ENCODE measurements at regions not wholly inside any gene's neighbourhood (a gene's known extent, or its start where the extent isn't known, plus 50 kb on each side); places are given as distances from the start of the nearest gene placed in this dataset.

GRCh38 chr9:73219985-73220626, 68.4 kb downstream of the ANXA1 start:
- in situ Hi-C loops (cut with MboI; ENCODE audit: low pct_unique_long_range_greater_than_20kb, low sequenced_read_pairs) = no loop called here
- no peak for DNase-seq

GRCh38 chr9:73223594-73223993, 71.9 kb downstream of the ANXA1 start:
- no peak for DNase-seq
- in situ Hi-C loops (cut with MboI; ENCODE audit: low pct_unique_long_range_greater_than_20kb, low sequenced_read_pairs) = no loop called here

- DNase-seq = no peak
- in situ Hi-C loops (cut with MboI; ENCODE audit: low pct_unique_long_range_greater_than_20kb, low sequenced_read_pairs) = no loop called here
Observed at GRCh38 chr9:73229543-73229942, 77.9 kb downstream of the ANXA1 start.

DNA sequence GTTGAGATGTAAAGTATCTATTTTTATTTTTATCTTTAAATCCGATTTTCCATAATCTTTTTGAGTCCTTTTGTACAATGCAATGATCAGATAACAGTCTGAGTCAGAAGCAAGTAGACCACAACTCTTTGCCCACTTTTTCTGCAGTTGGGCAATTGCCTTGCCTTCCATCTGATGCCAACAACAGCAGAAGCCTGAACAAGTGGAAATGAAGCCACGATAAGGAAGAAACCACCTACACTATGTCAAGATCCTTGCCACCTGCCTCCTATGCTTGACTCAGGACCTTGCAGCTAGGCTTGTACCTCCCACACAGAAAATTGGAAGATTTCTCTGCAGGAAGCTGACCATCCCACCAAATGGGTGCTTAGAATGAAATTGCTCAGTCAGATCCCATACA, 78.6 kb downstream of the ANXA1 start:
- no peak for DNase-seq
- in situ Hi-C loops (cut with MboI; ENCODE audit: low pct_unique_long_range_greater_than_20kb, low sequenced_read_pairs) = no loop called here

DNA sequence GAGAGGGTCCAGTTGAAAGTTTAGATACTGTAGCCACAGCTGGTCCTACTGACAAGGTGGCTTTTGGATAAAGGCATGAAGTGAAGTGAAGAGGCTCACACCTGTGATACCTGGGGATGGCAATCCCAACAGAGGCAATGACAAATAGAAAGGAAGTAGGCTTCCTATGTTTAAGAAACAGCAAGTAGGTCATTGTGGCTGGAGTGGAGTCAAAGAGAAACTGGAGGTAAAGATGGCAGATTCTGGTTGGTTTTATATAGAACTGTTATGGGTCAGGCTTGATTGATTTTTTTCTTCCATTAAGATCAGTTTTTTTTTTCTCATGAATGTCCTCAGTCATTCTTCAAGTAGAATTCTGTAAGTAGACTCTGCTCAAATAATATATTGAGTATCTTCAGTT, 79.5 kb downstream of the ANXA1 start:
- DNase-seq = no peak
- in situ Hi-C loops (cut with MboI; ENCODE audit: low pct_unique_long_range_greater_than_20kb, low sequenced_read_pairs) = no loop called here

- in situ Hi-C loops (cut with MboI; ENCODE audit: low pct_unique_long_range_greater_than_20kb, low sequenced_read_pairs) = no loop called here
- DNase-seq = no peak
Observed at GRCh38 chr9:73233359-73234007, 81.8 kb downstream of the ANXA1 start.

DNA sequence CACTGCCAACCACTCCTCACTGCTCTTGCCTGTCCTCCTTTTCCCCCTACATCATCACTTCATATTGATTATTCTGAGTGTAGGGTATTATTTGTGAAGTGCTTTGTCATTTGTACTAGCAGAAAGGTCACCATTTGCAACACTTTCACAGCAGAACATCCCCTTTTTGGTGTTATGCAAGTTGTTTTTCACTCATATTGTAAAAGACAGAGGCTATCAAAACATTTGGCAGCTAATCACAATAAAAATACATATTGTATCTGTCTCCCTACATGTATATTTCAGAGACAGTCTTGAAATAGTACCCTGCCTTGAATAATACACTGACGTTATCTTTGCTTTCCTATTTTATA, 82.3 kb downstream of the ANXA1 start:
- in situ Hi-C loops (cut with MboI; ENCODE audit: low pct_unique_long_range_greater_than_20kb, low sequenced_read_pairs) = no loop called here
- DNase-seq = no peak

DNA sequence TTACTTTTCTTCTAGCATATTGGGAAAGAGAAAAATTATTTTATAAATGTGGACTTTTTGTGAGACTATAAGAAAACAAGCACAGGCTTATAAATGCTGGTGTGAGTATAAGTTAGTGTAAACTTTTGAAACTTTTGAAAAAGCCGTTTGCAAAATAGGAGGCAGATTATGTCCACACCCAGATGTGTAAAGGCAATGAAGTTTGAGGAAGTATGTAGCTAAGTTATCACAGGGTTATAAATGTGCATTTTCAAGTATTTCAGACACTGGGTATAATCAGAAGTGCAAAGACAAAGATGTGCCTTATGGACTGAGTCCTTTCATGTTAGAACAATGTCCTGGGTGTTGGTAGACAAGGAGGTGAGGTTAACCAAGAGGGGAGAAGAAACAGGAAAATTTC, 85.5 kb downstream of the ANXA1 start:
- in situ Hi-C loops (cut with MboI; ENCODE audit: low pct_unique_long_range_greater_than_20kb, low sequenced_read_pairs) = no loop called here
- no peak for DNase-seq

DNA sequence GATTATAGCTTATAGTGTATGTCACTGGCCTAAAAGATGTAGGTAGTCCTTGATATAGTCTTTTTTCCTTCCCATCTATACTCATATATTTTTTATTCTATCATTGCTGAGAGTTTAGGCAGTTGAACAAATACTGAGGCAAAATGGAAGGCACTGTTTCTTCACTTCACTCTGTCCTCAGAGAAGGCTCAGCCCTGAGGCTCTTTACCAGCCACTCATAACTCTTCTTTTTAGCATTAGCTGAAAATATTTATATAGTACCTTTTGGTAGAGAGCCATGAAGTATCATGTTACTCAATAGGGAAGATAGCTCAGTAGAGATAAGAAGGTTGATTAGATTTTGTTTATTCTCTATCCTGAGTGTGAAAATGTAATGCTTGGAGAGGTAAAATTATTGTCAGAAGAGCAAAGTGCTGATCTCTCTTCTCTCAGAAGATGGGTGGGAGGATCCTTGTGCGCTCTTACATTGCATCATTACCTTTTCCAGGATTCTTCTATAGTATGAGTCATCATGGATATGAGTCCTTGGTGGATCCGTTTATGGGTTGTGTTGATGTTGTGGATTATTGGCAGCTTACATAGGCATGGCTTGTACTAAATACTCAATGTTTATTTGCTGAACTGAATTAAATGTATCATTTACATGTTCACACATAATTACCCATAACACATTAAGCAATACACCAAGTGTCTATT, 88.1 kb downstream of the ANXA1 start:
- in situ Hi-C loops (cut with MboI; ENCODE audit: low pct_unique_long_range_greater_than_20kb, low sequenced_read_pairs) = no loop called here
- DNase-seq = no peak

DNA sequence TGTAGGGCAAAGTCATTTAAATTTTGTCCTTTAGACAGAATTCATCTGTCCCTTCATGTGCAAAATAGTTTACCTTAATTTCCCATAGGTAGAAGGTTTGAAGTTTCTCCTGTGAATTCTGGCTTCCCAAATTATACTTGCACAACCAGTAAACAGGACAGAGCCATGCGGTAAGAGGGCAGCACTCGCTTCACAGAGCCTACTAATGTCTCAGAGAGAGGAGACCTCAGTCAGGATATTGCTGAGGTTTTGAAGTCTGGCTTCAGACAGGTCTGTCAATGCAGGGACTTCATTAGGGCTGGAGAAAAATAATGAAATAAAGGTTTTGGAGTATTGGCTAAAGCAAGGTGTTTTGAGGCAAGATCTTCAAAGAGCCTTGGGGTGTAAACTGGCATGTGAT, 91.4 kb downstream of the ANXA1 start:
- no peak for DNase-seq
- in situ Hi-C loops (cut with MboI; ENCODE audit: low pct_unique_long_range_greater_than_20kb, low sequenced_read_pairs) = no loop called here

DNA sequence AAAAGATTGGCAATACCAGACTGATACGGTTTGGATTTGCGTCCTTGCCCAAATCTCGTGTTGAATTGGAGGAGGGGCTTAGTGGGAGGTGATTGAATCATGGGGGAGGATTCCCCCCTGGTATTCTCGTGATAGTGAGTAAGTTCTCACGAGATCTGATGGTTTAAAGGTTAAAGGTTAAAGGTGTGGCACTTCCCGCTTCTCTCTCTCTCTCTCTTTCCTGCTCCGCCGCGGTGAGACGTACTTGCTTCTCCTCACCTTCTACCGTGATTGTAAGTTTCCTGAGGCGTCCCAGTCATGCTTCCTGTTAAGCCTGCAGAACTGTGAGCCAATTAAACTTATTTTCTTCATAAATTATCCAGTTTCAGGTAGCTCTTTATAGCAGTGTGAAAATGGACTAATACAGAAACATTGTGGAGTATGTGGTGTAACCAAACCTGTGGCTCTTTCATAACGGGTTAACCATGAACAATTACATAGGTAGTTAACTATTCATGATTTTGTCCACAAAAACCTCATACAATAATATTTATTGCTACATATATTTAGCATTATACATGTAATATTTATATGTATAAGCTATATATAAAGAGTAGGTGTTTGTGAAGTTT, 107.5 kb downstream of the ANXA1 start:
- in situ Hi-C loops (cut with MboI; ENCODE audit: low pct_unique_long_range_greater_than_20kb, low sequenced_read_pairs) = no loop called here
- no peak for DNase-seq

GRCh38 chr9:73260506-73260905, 108.8 kb downstream of the ANXA1 start:
- in situ Hi-C loops (cut with MboI; ENCODE audit: low pct_unique_long_range_greater_than_20kb, low sequenced_read_pairs) = no loop called here

GRCh38 chr9:73264631-73265030, 113.0 kb downstream of the ANXA1 start:
- DNase-seq = no peak
- in situ Hi-C loops (cut with MboI; ENCODE audit: low pct_unique_long_range_greater_than_20kb, low sequenced_read_pairs) = no loop called here

More at GRCh38 chr9:73260506-73260905, 108.8 kb downstream of the ANXA1 start:
- DNase-seq = no peak

GRCh38 chr9:73265876-73266275, 114.2 kb downstream of the ANXA1 start:
- DNase-seq = no peak
- in situ Hi-C loops (cut with MboI; ENCODE audit: low pct_unique_long_range_greater_than_20kb, low sequenced_read_pairs) = no loop called here

DNA sequence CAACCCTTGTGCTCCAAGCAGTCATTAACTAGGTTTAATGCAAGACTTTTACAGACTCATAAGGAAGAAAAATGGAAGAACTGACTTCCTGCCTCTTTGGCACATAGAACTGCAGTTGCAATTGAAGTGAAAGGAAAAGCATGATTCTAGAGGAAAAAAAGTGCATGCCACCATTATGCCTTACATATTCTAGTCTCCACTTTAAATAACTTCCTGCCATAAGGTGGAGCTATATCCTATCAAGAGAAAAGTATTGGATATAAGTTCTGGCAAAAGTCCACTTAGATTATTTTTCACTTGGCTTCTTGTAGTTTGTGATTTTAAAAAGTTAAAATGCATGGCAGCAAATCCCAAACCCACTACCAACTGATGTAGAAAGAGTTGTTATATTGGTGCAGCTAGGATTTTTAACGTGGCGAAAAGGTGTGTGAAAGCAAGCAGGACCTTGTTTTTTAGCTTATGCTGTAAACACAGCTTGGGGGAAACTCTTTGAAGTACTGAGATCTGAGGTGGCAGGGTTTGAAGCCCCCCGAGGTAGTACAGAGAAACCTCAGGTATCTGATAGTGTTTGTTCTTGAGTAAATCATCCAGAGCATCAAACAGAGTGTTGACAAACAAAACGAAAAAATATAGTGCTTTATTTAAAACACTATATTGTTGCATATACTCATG, 117.9 kb downstream of the ANXA1 start:
- in situ Hi-C loops (cut with MboI; ENCODE audit: low pct_unique_long_range_greater_than_20kb, low sequenced_read_pairs) = no loop called here
- peak; percentile 16 for DNase-seq

DNA sequence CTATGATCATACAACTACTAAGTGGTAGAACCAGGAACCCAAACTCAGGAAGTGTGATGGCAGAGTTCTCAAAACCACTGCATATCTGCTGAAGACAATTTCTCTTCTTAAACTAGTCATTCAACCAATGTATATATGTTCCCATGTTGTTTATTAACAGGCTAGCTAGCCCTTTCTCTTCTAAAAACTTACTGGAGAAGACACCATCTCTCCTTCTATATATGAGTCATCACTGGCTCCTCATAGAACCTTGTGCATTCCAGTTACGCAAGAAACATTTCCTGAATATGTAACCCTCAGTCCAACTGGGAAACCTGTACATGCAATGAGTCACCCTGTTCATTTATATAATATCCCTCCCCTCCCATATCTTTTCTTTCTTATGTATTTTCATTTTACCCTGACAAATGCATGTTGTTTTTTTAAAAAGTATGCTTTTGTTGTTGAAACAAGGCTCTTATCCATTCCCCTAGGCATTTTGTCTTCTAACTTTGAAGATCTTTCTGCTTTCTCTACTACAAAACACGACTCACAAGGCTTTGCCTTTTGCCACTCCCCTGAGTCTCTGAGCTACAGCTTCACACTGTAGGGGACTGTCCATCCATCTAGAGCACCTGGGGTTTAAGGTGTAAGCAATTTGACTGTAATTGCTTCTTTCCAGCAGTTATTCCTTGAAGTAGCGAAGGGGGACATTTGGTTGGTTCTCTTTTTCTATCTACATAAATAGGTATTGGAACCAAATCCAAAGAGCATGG, 119.5 kb downstream of the ANXA1 start:
- in situ Hi-C loops (cut with MboI; ENCODE audit: low pct_unique_long_range_greater_than_20kb, low sequenced_read_pairs) = no loop called here
- peak; percentile 28 for DNase-seq

- in situ Hi-C loops (cut with MboI; ENCODE audit: low pct_unique_long_range_greater_than_20kb, low sequenced_read_pairs) = no loop called here
- DNase-seq = no peak
Observed at GRCh38 chr9:73280113-73280512, 128.4 kb downstream of the ANXA1 start.

- in situ Hi-C loops (cut with MboI; ENCODE audit: low pct_unique_long_range_greater_than_20kb, low sequenced_read_pairs) = no loop called here
- no peak for DNase-seq
Observed at GRCh38 chr9:73284377-73284776, 132.7 kb downstream of the ANXA1 start.

- no peak for DNase-seq
- in situ Hi-C loops (cut with MboI; ENCODE audit: low pct_unique_long_range_greater_than_20kb, low sequenced_read_pairs) = no loop called here
Observed at GRCh38 chr9:73294336-73294735, 142.7 kb downstream of the ANXA1 start.

All from KBM-7 (cell line).